Breast epithelium (tissue), 3 donors: ENCODE measurements at regions not wholly inside any gene's neighbourhood (a gene's known extent, or its start where the extent isn't known, plus 50 kb on each side); places are given as distances from the start of the nearest gene placed in this dataset.

ENCODE experiments used
- POLR2A ChIP-seq: fragments of 450-650 bp; IDR thresholded peaks from one replicate; pipeline ENCODE4 v1.6.1; 2016; ENCODE audit warnings: antibody characterized with exemption, mild to moderate bottlenecking, moderate library complexity
- TF ChIP-seq, protein P1 (sequence below), 3 donors: fragments of 450-650 bp; IDR thresholded peaks; one replicate each; pipeline ENCODE4 v1.5.1; 2016 to 2017; ENCODE audit warnings: antibody characterized with exemption in 3 of 3, mild to moderate bottlenecking in 3 of 3, moderate library complexity in 3 of 3

DNA sequence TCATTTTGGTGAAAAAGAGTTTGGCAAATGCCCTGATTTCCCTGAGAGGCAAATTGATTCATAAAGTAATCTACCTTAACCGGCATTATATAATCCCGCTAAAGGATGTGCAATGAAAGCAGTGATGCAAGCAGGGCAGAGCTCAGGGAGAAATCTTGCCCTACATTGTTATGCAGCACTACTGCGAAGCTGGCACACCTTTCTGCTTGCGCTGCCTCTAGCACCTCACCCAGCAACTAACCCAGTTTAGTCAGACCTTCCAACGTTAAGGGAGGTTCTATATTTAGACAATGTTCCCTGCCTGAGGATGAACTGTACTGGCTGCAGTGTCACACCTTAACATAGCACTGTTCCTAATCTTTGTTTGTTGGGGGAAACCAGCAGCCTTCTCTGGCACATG lies 60.8 kb upstream of the CCDC196 start:
- TF ChIP-seq, protein P1, sequence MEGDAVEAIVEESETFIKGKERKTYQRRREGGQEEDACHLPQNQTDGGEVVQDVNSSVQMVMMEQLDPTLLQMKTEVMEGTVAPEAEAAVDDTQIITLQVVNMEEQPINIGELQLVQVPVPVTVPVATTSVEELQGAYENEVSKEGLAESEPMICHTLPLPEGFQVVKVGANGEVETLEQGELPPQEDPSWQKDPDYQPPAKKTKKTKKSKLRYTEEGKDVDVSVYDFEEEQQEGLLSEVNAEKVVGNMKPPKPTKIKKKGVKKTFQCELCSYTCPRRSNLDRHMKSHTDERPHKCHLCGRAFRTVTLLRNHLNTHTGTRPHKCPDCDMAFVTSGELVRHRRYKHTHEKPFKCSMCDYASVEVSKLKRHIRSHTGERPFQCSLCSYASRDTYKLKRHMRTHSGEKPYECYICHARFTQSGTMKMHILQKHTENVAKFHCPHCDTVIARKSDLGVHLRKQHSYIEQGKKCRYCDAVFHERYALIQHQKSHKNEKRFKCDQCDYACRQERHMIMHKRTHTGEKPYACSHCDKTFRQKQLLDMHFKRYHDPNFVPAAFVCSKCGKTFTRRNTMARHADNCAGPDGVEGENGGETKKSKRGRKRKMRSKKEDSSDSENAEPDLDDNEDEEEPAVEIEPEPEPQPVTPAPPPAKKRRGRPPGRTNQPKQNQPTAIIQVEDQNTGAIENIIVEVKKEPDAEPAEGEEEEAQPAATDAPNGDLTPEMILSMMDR (IDR thresholded peaks at IDR 0.05), result no peak
- no peak for TF ChIP-seq POLR2A
